Fibroblast of lung (primary cell): ENCODE measurements at regions not wholly inside any gene's neighbourhood (a gene's known extent, or its start where the extent isn't known, plus 50 kb on each side); places are given as distances from the start of the nearest gene placed in this dataset.

ENCODE experiments used
- EZH2 ChIP-seq: IDR thresholded peaks from 2 replicates; pipeline ENCODE4 v1.5.1; 2012; ENCODE audit warnings: low read length, control low read depth, mild to moderate bottlenecking; ENCODE audit errors: missing control alignments
- TF ChIP-seq, protein P1 (sequence below), 2 donors: IDR thresholded peaks in 1 of 2; conservative IDR thresholded peaks in 1 of 2; 1 replicate in 1 of 2; 2 replicates in 1 of 2; pipeline ENCODE4 v1.5.1; 2011 to 2012; ENCODE audit warnings: low read length in 2 of 2, control low read depth in 1 of 2, inconsistent platforms in 1 of 2, low read depth in 1 of 2, mild to moderate bottlenecking in 1 of 2

DNA sequence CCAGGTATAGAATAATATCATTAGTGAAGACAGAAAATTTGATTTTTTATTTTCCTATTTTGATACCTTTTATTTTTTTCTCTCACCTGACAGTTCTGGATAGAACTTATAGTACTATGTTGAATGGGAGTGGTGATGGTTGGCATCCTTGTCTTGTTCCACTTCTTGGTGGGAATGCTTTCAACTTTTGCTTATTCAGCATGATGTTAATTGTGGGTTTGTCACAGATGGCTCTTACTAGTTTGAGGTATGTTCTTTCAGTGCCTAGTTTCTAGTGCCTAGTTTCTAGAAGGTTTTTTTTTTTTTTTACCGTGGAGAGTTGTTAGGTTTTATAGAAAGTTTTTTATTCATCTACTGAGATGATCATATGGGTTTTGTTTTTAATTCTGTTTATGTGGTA lies 516.3 kb upstream of the NOVA1 start:
- TF ChIP-seq, protein P1, sequence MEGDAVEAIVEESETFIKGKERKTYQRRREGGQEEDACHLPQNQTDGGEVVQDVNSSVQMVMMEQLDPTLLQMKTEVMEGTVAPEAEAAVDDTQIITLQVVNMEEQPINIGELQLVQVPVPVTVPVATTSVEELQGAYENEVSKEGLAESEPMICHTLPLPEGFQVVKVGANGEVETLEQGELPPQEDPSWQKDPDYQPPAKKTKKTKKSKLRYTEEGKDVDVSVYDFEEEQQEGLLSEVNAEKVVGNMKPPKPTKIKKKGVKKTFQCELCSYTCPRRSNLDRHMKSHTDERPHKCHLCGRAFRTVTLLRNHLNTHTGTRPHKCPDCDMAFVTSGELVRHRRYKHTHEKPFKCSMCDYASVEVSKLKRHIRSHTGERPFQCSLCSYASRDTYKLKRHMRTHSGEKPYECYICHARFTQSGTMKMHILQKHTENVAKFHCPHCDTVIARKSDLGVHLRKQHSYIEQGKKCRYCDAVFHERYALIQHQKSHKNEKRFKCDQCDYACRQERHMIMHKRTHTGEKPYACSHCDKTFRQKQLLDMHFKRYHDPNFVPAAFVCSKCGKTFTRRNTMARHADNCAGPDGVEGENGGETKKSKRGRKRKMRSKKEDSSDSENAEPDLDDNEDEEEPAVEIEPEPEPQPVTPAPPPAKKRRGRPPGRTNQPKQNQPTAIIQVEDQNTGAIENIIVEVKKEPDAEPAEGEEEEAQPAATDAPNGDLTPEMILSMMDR (conservative IDR thresholded peaks at IDR 0.05 in 1 of 2, IDR thresholded peaks at IDR 0.05 in 1 of 2; ENCODE audit: low read depth in 1 of 2, low read length in 2 of 2): no peak
- TF ChIP-seq EZH2: no peak
